ENCODE measurements at regions not wholly inside any gene's neighbourhood (a gene's known extent, or its start where the extent isn't known, plus 50 kb on each side); places are given as distances from the start of the nearest gene placed in this dataset.

DNA sequence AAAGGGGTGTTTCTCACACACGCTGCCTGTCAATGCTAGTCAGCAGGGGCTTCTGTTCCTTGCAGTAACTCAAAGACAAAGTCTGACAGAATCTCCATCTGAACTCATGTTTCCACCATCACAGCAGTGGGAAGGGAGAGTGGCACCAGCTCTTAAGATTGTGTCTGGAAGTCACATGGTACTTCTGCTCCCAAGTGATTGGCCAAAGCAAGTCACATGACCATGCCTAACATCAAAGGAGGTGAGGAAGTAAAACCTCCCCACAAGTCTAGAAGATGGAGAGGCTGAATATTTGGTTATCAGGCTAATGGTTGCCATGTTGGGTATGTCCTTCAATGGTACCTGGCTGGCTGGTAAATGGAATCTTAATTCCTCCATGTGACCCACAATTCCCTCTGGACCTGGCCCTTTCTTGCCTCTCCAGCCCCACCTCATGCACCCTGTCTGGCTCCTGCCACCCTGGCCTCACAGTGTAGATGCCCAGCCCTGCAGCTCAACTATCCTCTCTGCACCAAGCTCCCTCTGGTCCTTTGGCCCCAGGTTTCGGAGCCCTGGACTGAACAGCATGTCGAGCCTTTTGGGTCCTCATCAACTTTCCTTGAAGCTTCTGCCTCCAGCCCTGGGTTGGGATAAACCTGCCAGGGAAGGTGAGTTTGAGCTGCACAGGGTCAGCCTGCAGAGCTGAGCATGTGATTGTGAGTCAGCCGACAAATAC lies 51.0 kb upstream of the PMEPA1 start:
- no peak overlapping the region for H3K4me3 ChIP-seq (ENCODE audit: low read depth, low read length)
- TF ChIP-seq MYC (IDR thresholded peaks at IDR 0.05; ENCODE audit: low read depth, low read length) (no peak), MAX (IDR thresholded peaks at IDR 0.05; ENCODE audit: low read depth, low read length) (no peak), POLR2A (IDR thresholded peaks at IDR 0.05; ENCODE audit: extremely low read depth, insufficient read length) (no peak)
- TF ChIP-seq, protein P1, sequence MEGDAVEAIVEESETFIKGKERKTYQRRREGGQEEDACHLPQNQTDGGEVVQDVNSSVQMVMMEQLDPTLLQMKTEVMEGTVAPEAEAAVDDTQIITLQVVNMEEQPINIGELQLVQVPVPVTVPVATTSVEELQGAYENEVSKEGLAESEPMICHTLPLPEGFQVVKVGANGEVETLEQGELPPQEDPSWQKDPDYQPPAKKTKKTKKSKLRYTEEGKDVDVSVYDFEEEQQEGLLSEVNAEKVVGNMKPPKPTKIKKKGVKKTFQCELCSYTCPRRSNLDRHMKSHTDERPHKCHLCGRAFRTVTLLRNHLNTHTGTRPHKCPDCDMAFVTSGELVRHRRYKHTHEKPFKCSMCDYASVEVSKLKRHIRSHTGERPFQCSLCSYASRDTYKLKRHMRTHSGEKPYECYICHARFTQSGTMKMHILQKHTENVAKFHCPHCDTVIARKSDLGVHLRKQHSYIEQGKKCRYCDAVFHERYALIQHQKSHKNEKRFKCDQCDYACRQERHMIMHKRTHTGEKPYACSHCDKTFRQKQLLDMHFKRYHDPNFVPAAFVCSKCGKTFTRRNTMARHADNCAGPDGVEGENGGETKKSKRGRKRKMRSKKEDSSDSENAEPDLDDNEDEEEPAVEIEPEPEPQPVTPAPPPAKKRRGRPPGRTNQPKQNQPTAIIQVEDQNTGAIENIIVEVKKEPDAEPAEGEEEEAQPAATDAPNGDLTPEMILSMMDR (IDR thresholded peaks at IDR 0.05; ENCODE audit: low read depth, low read length): no peak
- no peak for DNase-seq (ENCODE audit: low read depth)

DNA sequence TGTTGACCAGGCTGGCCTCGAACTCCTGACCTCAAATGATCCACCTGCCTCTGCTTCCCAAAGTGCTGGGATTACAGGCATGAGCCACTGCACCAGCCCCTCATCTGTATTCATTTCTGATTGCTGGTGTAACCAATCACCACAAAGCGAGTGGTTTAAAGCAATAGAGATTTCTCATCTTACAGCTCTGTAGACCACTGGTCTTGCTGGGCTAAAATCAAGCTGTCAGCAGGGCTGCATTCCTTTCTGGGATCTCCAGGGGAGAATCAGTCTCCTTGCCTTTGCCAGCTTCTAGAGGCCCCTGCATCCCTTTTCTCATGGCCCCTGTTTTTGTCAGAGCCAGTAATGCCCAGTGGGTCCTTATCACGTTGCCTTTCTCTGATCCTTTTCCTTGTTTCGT lies 49.9 kb upstream of the PMEPA1 start:
- no peak for TF ChIP-seq POLR2A (IDR thresholded peaks at IDR 0.05; ENCODE audit: extremely low read depth, insufficient read length)
- TF ChIP-seq, protein P1 (IDR thresholded peaks at IDR 0.05; ENCODE audit: low read depth, low read length): no peak
- TF ChIP-seq MAX (IDR thresholded peaks at IDR 0.05; ENCODE audit: low read depth, low read length): no peak
- no peak for TF ChIP-seq MYC (IDR thresholded peaks at IDR 0.05; ENCODE audit: low read depth, low read length)
- no peak overlapping the region for H3K4me3 ChIP-seq (ENCODE audit: low read depth, low read length)
- DNase-seq (ENCODE audit: low read depth): no peak

Data from NB4 (cell line).